ENCODE measurements at regions not wholly inside any gene's neighbourhood (a gene's known extent, or its start where the extent isn't known, plus 50 kb on each side); places are given as distances from the start of the nearest gene placed in this dataset.

DNA sequence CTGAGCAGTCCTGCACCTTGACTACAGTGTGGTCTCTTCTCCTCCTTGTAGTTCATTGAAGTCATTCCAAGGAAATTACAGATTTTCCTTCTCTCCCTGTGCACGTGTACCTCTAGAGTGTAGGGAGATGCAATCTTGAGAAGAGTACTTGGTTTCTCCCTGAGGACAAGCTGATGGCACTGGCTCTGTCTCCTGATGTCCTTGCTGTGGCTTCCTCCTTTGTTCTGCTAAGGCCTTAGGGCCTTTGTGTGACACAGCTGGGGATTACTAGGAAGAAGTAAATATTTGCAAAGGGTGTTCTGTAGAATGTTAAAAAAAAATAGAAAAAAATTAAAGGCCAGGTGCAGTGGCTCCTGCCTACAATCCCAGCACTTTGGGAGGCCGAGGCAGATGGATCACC, 66.2 kb upstream of the APOBEC4 start:
- TF ChIP-seq, protein P1, sequence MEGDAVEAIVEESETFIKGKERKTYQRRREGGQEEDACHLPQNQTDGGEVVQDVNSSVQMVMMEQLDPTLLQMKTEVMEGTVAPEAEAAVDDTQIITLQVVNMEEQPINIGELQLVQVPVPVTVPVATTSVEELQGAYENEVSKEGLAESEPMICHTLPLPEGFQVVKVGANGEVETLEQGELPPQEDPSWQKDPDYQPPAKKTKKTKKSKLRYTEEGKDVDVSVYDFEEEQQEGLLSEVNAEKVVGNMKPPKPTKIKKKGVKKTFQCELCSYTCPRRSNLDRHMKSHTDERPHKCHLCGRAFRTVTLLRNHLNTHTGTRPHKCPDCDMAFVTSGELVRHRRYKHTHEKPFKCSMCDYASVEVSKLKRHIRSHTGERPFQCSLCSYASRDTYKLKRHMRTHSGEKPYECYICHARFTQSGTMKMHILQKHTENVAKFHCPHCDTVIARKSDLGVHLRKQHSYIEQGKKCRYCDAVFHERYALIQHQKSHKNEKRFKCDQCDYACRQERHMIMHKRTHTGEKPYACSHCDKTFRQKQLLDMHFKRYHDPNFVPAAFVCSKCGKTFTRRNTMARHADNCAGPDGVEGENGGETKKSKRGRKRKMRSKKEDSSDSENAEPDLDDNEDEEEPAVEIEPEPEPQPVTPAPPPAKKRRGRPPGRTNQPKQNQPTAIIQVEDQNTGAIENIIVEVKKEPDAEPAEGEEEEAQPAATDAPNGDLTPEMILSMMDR (conservative IDR thresholded peaks at IDR 0.05): no peak
- no peak for TF ChIP-seq ZFX (IDR thresholded peaks at IDR 0.05)

Data from C4-2B (cell line).